ENCODE measurements at regions not wholly inside any gene's neighbourhood (a gene's known extent, or its start where the extent isn't known, plus 50 kb on each side); places are given as distances from the start of the nearest gene placed in this dataset.

DNA sequence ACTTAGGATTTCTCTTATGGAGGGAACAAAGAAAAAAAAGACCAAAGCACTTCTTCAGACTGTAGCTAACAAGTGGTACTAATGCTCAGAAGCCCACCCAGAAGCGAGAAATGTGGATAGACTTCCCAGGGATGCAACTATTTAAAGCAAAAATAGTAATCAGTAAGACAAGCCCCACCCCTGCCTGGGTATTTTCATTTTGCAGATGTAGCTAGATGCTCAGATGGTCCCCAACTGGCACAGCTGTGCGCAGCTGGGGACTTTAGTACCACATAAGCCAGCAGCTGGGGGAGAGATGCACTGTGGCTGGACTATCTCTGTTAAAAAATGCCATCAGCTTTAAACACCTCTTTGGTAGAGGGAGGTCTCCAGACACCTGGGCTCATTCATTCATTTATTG, 77.8 kb upstream of the SPAG17 start:
- H3K4me1 ChIP-seq (ENCODE audit: insufficient read depth), result 0 out of 2 replicates have a peak, but pooled peaks cover 3% of the 10 kb centered on the region
- no peak overlapping the region for H3K4me2 ChIP-seq
- H3F3A ChIP-seq (replicated peaks; ENCODE audit: low read depth), result no peaks in the 10 kb centered on the region
- no peak for ATAC-seq
- Mint-ChIP-seq H3K36me3 (ENCODE audit: low read depth) (no peaks in the 10 kb centered on the region), H3K4me3 (no peak overlapping the region), H3K27ac (no peak overlapping the region), H3K9me3 (no peaks in the 10 kb centered on the region; the same call in 2 of the 3 replicates), H3K4me1 (peaks cover 7% of the 10 kb centered on the region), H3K27me3 (ENCODE audit: insufficient read depth, low read depth, poor library complexity) (peaks cover 5% of the 10 kb centered on the region)
- no peak overlapping the region for H3K4me3 ChIP-seq
- no peak for DNase-seq (ENCODE audit: low spot score)
- H2AFZ ChIP-seq, result no peak overlapping the region
- no peaks in the 10 kb centered on the region for H3K9me2 ChIP-seq (ENCODE audit: insufficient read depth)
- H3K27me3 ChIP-seq (ENCODE audit: insufficient read depth), result no peaks in the 10 kb centered on the region
- no peak overlapping the region for H3K27ac ChIP-seq (ENCODE audit: low read depth)
- H3K36me3 ChIP-seq (ENCODE audit: insufficient read depth), result no peaks in the 10 kb centered on the region
- no peaks in the 10 kb centered on the region for H3K79me2 ChIP-seq (replicated peaks; ENCODE audit: insufficient read depth)
- TF ChIP-seq, protein P1, sequence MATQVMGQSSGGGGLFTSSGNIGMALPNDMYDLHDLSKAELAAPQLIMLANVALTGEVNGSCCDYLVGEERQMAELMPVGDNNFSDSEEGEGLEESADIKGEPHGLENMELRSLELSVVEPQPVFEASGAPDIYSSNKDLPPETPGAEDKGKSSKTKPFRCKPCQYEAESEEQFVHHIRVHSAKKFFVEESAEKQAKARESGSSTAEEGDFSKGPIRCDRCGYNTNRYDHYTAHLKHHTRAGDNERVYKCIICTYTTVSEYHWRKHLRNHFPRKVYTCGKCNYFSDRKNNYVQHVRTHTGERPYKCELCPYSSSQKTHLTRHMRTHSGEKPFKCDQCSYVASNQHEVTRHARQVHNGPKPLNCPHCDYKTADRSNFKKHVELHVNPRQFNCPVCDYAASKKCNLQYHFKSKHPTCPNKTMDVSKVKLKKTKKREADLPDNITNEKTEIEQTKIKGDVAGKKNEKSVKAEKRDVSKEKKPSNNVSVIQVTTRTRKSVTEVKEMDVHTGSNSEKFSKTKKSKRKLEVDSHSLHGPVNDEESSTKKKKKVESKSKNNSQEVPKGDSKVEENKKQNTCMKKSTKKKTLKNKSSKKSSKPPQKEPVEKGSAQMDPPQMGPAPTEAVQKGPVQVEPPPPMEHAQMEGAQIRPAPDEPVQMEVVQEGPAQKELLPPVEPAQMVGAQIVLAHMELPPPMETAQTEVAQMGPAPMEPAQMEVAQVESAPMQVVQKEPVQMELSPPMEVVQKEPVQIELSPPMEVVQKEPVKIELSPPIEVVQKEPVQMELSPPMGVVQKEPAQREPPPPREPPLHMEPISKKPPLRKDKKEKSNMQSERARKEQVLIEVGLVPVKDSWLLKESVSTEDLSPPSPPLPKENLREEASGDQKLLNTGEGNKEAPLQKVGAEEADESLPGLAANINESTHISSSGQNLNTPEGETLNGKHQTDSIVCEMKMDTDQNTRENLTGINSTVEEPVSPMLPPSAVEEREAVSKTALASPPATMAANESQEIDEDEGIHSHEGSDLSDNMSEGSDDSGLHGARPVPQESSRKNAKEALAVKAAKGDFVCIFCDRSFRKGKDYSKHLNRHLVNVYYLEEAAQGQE (IDR thresholded peaks at IDR 0.05; ENCODE audit: unreplicated experiment), result no peak
- TF ChIP-seq, protein P2, sequence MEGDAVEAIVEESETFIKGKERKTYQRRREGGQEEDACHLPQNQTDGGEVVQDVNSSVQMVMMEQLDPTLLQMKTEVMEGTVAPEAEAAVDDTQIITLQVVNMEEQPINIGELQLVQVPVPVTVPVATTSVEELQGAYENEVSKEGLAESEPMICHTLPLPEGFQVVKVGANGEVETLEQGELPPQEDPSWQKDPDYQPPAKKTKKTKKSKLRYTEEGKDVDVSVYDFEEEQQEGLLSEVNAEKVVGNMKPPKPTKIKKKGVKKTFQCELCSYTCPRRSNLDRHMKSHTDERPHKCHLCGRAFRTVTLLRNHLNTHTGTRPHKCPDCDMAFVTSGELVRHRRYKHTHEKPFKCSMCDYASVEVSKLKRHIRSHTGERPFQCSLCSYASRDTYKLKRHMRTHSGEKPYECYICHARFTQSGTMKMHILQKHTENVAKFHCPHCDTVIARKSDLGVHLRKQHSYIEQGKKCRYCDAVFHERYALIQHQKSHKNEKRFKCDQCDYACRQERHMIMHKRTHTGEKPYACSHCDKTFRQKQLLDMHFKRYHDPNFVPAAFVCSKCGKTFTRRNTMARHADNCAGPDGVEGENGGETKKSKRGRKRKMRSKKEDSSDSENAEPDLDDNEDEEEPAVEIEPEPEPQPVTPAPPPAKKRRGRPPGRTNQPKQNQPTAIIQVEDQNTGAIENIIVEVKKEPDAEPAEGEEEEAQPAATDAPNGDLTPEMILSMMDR (conservative IDR thresholded peaks at IDR 0.05; ENCODE audit: low read depth in 2 of 2), result no peak
- TF ChIP-seq JUNB (IDR thresholded peaks at IDR 0.05; ENCODE audit: unreplicated experiment), result no peak
- no peak for TF ChIP-seq ZNF331 (CRISPR knock-in tag; IDR thresholded peaks at IDR 0.05; ENCODE audit: low read depth)
- no peak for TF ChIP-seq CREB1 (CRISPR knock-in tag; IDR thresholded peaks at IDR 0.05; ENCODE audit: low read depth)
- TF ChIP-seq, protein P3, sequence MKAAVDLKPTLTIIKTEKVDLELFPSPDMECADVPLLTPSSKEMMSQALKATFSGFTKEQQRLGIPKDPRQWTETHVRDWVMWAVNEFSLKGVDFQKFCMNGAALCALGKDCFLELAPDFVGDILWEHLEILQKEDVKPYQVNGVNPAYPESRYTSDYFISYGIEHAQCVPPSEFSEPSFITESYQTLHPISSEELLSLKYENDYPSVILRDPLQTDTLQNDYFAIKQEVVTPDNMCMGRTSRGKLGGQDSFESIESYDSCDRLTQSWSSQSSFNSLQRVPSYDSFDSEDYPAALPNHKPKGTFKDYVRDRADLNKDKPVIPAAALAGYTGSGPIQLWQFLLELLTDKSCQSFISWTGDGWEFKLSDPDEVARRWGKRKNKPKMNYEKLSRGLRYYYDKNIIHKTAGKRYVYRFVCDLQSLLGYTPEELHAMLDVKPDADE (IDR thresholded peaks at IDR 0.05), result no peak
- no peak for TF ChIP-seq EZH2 (IDR thresholded peaks at IDR 0.05; ENCODE audit: low read depth, unreplicated experiment)
- TF ChIP-seq POLR2AphosphoS5 (IDR thresholded peaks at IDR 0.05; ENCODE audit: low read depth), result no peak
- TF ChIP-seq STAT1 (IDR thresholded peaks at IDR 0.05; ENCODE audit: unreplicated experiment), result no peak
- no peaks in the 10 kb centered on the region for H4K20me1 ChIP-seq (replicated peaks; ENCODE audit: insufficient read depth)

DNA sequence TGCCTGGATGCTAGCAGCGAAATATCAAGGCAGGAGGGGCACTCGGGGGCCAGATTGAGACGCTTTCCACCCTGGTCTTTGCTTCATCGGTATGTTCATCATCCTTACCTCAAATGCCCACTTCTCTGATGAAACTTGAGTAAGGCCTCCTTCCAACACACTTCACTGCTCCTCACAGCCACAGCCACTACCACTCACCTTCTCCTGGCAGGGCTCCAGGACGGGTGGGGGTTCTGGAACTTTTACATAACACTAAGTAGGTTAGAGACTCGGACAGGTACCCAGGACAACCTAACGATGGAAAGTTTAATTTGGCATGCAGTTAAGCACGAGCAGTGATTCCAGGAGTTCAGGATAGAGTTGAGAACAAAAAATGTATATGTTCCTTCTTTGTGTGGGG, 73.9 kb upstream of the SPAG17 start:
- Mint-ChIP-seq H3K4me1 (no peaks in the 10 kb centered on the region), H3K4me3 (no peak overlapping the region), H3K36me3 (ENCODE audit: low read depth) (no peaks in the 10 kb centered on the region), H3K27me3 (ENCODE audit: insufficient read depth, low read depth, poor library complexity) (peaks cover 5% of the 10 kb centered on the region), H3K27ac (no peak overlapping the region), H3K9me3 (no peaks in the 10 kb centered on the region; the same call in 2 of the 3 replicates)
- Histone ChIP-seq H3F3A (replicated peaks; ENCODE audit: low read depth) (no peaks in the 10 kb centered on the region), H3K27me3 (ENCODE audit: insufficient read depth) (no peaks in the 10 kb centered on the region), H3K9me2 (ENCODE audit: insufficient read depth) (0 out of 2 replicates have a peak, but pooled peaks cover 3% of the 10 kb centered on the region), H3K79me2 (replicated peaks; ENCODE audit: insufficient read depth) (no peaks in the 10 kb centered on the region), H3K4me3 (no peak overlapping the region), H3K4me1 (ENCODE audit: insufficient read depth) (no peaks in the 10 kb centered on the region; the same call in 1 of the 2 replicates), H3K4me2 (no peak overlapping the region), H2AFZ (peak overlapping the region; percentile 56; the same call in 1 of the 2 replicates), H3K36me3 (ENCODE audit: insufficient read depth) (no peaks in the 10 kb centered on the region), H4K20me1 (replicated peaks; ENCODE audit: insufficient read depth) (no peaks in the 10 kb centered on the region), H3K27ac (ENCODE audit: low read depth) (no peak overlapping the region)
- ATAC-seq, result no peak
- TF ChIP-seq EZH2 (IDR thresholded peaks at IDR 0.05; ENCODE audit: low read depth, unreplicated experiment), result no peak
- no peak for TF ChIP-seq EZH2phosphoT487 (IDR thresholded peaks at IDR 0.05; ENCODE audit: unreplicated experiment)
- TF ChIP-seq JUNB (IDR thresholded peaks at IDR 0.05; ENCODE audit: unreplicated experiment), result no peak
- no peak for TF ChIP-seq CREB1 (CRISPR knock-in tag; IDR thresholded peaks at IDR 0.05; ENCODE audit: low read depth)
- no peak for DNase-seq (ENCODE audit: low spot score)
